GM21717 (cell line): ENCODE measurements at regions not wholly inside any gene's neighbourhood (a gene's known extent, or its start where the extent isn't known, plus 50 kb on each side); places are given as distances from the start of the nearest gene placed in this dataset.
"Not testable (repeated sequence)": the region's sequence is repeated elsewhere in the genome, so short reads cannot be mapped to it uniquely, and the experiment has no call there.

Source experiments
- ATAC-seq: cut with Tn5 transposase; IDR thresholded peaks from one replicate; pipeline ENCODE4 v1.9.1; 2021; ENCODE audit warnings: mild to moderate bottlenecking, moderate library complexity; ENCODE audit not compliant: unreplicated experiment

- ATAC-seq: no peak
Observed at GRCh38 chr10:65360497-65360896, 1565.3 kb upstream of the LRRTM3 start.

GRCh38 chr10:65365878-65366277, 1560.0 kb upstream of the LRRTM3 start:
- ATAC-seq: no peak

- ATAC-seq: no peak
Observed at GRCh38 chr10:65367706-65368105, 1558.1 kb upstream of the LRRTM3 start.

DNA sequence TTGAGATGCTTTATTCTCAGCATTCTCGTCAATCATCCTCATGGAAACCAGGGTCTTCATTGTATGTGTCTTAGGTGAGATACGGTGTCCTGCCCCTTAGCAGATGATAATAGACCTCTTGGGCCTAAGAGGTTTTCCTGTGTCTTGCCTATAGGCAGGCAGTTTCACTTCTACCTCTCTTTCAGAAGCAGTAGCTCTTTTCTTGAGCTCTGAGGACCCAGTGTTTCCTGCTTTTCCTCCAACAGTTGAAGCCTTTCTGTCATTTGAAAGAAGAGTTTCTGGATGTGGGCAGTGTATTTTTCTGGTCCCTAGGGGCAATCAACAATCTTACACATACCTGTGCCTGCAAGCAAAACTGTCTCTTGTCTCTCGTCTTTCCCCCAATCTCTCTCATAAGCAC, 1550.3 kb upstream of the LRRTM3 start:
- ATAC-seq: no peak

- no peak for ATAC-seq
Observed at GRCh38 chr10:65377687-65378086, 1548.1 kb upstream of the LRRTM3 start.

DNA sequence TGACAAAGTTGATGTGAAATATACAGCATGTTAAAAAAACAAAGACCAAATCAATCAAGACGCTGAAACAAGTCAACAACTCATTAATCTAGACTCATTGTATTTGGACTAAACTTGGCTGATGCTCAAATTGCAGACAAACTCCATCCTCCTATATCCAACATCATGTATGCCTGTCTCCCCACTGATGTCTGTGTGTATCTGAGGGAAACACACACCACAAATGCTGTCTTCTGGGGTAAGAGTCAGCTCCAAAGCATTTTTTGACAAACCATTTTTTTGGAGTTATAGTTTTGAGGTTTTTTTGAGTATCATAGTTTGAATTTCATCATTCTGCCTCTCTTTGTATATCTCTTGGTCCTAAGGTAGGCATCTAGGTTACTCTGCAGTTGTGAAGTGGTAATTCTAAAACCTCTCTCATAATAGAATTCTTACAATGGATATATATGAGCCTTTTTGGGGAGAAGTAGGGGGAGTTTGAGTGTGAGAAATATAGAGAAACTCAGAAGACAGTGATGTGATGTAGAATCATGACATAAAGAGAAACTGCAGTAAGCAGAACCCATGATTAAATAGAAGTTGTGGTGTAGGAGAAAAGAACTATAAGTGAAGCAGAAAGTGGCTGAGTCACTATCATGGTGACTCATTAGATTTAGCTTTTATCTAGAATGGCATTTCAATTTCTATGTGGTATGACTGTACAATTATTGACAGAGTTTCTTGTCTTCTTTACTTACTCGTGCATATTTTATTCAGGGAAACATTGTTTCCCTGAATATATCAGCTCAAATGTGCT, 1531.1 kb upstream of the LRRTM3 start:
- ATAC-seq: peak; percentile 74

DNA sequence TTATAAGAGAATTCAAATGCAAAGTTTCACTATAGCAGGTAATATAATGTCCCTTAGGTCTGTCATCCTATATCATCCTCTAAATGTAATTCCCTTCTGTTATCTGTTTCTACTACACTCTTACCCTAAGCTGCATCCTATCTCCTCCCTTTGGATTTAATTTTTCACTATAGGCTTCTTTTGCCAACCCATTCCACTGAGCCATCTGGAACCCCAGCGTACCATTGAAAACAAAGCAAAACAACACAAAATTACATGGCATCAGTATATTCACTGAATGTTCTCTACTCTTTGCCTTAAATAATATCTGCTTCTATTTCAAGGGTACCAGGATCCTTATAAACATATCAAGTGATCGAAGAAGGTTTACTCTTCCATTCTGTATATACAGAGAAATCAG, 1530.2 kb upstream of the LRRTM3 start:
- ATAC-seq: no peak

- no peak for ATAC-seq
Observed at GRCh38 chr10:65396997-65397396, 1528.8 kb upstream of the LRRTM3 start.

DNA sequence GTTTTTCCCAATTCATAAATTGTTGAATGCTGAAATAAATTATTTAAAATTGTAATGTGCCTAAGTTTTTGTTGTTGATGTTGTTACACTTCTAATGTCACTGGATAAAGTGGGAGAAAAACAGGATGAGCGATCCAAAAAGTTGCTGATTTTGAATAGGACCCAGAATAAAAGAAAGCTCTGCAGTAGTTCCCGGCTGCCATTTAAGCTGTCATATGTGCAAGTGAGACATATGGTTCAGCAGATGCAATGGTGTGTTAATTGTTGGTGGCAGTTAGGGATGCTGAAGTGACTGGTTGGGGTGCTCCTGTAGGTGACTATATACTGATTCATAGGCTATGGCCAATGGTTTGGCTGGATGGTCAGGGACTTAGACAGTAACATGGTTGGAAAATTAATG, 1517.4 kb upstream of the LRRTM3 start:
- ATAC-seq: no peak

- ATAC-seq: no peak
Observed at GRCh38 chr10:65413001-65413400, 1512.8 kb upstream of the LRRTM3 start.

GRCh38 chr10:65415318-65415717, 1510.5 kb upstream of the LRRTM3 start:
- no peak for ATAC-seq

DNA sequence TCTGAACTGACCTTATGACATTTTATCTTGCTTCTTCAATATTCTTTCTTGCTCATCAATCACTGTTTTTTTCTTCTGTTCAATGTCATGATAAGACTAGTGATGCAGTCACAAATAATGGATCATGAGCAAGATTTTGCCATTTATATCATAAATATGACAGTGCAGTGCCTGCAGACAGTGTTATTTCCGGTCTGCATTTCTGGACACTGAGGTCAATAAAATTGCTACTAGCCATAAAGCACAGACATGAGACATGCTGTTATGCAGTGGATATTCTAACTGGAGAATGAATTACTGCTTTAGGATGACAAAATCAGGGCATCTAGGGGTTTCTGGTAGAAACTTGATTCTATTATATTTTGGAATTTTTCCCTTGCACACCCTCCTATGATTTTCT, 1509.7 kb upstream of the LRRTM3 start:
- no peak for ATAC-seq

GRCh38 chr10:65419629-65420028, 1506.2 kb upstream of the LRRTM3 start:
- no peak for ATAC-seq

- no peak for ATAC-seq
Observed at GRCh38 chr10:65423043-65423442, 1502.8 kb upstream of the LRRTM3 start.

DNA sequence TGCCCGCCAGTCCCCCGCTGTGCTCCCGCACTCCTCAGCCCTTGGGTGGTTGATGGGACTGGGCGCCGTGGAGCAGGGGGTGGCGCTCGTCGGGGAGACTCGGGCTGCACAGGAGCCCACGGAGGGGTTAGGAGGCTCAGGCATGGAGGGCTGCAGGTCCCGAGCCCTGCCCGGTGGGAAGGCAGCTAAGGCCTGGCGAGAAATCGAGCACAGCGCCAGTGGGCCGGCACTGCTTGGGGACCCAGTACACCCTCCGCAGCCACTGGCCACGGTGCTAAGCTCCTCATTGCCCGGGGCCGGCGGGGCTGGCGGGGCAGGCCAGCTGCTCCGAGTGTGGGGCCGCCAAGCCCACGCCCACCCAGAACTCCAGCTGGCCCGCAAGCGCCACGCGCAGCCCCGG, 1496.5 kb upstream of the LRRTM3 start:
- not testable (repeated sequence) for ATAC-seq

- ATAC-seq: peak; percentile 53
Observed at GRCh38 chr10:65430979-65431378, 1494.9 kb upstream of the LRRTM3 start.

DNA sequence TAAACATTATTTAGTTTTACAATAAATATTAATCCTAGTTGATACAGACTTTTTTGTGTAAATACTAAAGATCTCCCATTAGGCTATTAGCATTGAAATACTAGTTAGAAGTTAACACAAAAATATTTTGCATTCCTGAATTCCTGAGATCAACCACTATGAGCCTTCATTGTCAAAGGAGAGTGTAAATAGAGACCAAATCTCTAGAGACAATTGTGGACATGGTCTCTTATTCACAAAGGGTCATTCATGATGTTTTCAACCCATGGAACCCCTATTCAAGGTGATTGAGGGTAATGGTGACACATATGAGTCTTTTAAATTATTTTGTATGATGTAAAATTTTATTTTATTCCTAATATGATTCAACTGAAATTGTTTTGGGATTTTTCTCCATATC, 1454.8 kb upstream of the LRRTM3 start:
- no peak for ATAC-seq

DNA sequence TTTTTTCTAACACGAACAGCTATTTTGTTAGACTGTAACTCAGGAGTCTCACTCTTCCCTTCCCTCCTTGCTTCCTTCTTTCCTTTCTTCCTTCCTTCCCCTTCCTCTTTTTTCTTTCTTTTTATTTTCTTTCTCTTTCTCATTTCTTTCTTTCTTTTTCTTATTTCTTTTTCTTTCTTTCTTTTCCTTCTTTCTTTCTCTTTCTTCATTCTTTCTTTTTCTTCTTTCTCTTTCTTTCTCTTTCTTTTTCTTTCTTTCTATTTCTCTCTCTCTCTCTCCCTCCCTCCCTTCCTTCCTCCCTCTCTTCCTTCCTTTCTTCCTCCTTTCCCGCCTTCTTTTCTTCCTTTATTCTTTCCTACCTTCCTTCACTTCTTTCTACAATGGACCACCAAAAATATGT, 1443.0 kb upstream of the LRRTM3 start:
- ATAC-seq: no peak

DNA sequence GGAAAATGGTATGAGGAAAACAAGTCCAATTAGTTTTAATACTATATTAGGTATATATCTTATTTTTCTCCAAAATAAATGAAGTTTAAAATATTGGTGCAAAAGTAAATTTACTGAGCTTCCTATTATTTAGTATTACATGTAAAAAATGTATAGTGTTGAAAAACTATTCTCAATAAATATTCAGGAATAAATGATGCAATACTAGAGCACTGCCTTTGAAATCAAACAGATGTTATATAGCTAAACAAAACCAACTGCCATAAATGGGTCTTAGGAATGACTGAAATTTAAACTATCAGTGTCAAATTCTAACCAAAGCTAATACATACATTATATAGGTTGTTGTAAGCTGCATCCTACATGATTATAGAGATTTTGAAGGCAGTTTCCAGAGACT, 1434.0 kb upstream of the LRRTM3 start:
- no peak for ATAC-seq

DNA sequence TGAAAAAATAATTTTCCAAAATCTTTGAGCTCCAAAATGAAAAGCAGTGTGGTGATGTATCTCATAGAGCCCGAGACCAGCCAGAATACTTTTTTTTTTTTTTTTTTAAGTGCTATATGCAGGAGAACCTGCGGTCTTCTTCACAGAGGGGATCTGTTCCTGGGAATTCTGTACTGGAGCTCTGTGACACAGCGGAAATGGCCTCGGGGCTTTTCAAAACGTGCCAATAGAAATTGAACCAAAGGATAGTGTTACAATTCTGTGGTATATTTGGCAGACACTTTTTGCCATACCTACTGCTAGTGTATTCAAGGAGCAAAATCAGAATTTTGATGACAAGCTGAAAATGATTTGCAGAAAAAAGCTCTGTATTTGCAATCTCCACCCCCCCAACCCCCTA, 1429.3 kb upstream of the LRRTM3 start:
- ATAC-seq: no peak

- ATAC-seq: no peak
Observed at GRCh38 chr10:65497837-65498236, 1428.0 kb upstream of the LRRTM3 start.

DNA sequence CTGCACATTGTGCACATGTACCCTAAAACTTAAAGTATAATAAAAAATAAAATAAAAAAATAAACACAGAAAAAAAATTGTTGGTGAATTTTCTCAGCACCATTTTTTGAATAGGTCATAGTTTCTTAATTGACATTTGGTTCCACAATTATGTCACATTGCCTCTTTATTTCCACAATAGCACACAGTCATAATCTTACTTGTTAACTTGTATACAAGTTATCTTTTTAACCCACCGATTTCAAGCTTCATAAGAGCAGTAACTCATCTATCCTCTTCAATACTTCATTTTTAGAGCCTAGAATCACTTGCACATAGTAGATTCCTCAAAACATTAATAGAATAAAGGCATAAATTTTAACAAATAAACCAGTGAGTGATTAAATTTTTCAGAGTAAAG, 1425.1 kb upstream of the LRRTM3 start:
- ATAC-seq: no peak

GRCh38 chr10:65501259-65501658, 1424.6 kb upstream of the LRRTM3 start:
- peak; percentile 95 for ATAC-seq
